NCI-H1092 (cell line): ENCODE measurements at regions not wholly inside any gene's neighbourhood (a gene's known extent, or its start where the extent isn't known, plus 50 kb on each side); places are given as distances from the start of the nearest gene placed in this dataset.

Experiments used
- DNase-seq: peaks from one replicate; lab custom pipeline; 2025; lab: John Stamatoyannopoulos, UW

DNA sequence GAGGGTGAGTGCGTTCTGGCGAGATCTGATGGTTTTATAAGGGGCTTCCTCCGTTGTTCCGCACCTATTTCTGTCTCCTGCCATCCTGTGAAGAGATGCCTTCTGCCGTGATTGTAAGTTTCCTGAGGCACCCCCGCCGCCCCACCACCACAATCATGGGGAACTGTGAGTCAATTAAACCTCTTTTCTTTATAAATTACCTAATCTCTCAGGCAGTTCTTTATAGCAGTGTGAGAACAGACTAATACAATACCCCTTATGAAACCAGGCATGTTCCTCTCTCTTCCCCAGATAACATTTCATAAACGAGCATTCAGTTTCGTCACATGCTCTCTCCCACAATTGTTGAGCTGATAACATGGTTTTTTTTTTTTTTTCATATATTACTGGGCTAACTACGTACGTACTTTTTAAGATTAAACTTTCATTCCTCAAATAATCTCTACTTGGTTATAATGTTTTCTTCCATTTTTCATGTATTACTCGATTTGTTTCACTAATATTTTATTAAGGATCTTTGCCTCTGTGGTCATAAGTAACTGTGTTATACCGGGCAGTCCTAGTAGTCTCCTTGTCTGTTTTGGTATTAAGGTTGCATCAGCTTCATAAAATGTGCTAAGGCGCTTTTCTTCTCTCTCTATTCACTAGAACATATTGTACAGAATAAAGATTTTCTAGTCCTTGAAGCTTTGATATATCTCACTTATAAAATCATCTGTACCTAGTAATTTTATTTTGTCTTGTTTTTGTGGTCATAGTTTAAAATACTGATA, 64.9 kb upstream of the MVB12B start:
- DNase-seq = no peak

DNA sequence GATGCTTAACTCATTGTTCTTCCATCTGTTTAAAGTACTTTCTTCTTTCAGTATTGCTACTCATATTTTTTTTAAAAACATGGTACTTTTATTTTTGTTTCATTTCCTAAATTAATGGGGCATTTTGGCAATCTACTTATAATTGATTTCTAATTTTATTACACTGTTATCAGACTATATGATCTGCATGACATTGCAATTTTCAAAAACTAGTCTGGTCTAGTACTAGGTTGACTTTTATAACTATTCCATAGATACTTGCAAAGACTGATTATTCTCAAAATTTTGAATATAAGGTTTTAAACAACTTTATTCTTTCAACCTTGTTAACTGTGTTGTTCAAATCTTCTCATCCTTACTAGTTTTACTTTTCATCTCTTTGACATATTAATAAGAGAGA, 63.9 kb upstream of the MVB12B start:
- no peak for DNase-seq

GRCh38 chr9:126270556-126270955, 56.1 kb upstream of the MVB12B start:
- no peak for DNase-seq

- no peak for DNase-seq
Observed at GRCh38 chr9:126275386-126276001, 51.1 kb upstream of the MVB12B start.

DNA sequence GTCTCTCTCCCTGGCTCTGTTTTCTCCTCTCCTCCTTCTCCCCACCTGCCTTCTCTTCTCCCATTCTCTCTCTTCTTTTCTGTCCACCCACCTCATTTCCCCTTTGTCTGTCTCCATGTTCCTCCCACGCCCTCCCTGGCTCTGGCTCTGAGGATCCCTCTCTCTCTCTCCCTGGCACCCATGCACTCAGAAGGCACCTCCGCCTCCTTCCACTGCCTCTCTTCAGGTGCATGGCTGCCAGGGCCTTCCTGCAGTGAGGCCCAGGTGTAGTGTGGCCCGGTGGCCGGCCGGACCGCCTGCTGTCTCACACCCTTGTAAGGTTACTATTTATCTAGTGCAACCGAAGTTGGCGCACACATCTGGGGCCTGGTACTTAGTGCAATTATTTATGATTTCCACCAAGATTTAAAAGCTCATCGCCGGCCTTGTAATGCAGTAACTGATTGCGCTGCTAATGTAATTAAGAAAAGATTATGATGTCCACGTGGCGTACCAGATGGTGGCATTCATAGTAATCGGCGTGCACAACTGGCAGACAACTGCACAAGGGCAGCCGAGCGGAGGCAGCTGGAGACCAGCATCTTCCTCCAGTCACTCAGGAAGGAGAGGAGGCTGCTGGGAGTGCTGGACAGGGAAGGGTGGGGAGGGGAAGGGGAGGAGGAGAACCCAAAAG, 50.4 kb upstream of the MVB12B start:
- DNase-seq = no peak
